Pancreas (tissue), 10 donors: ENCODE measurements at regions not wholly inside any gene's neighbourhood (a gene's known extent, or its start where the extent isn't known, plus 50 kb on each side); places are given as distances from the start of the nearest gene placed in this dataset.

Experiments used
- ATAC-seq, 4 donors: fragments of 200-7000 bp; cut with Tn5 transposase; one replicate each; pipeline versions ENCODE4 v1.8.0 to v1.9.1; 2020; ENCODE audit warnings: mild to moderate bottlenecking in 4 of 4, moderate library complexity in 4 of 4
- DNase-seq, 6 donors: peaks; one replicate each; pipeline ENCODE4 v3.0.0-alpha.2; 2020
- FAIRE-seq: peaks from 2 replicates; lab custom pipeline; 2012; peaks lifted over from hg19 to GRCh38; lab: Jason Lieb, UNC
- H3K27ac ChIP-seq, 4 donors: fragments of 200-600 bp; sonication (generic); 1 replicate in 3 of 4; 2 replicates in 1 of 4; pipeline versions ENCODE4 v1.5.0 to v1.8.0; 2020
- H3K27me3 ChIP-seq, 4 donors: fragments of 200-600 bp; one replicate each; pipeline ENCODE4 v1.8.0; 2021
- H3K36me3 ChIP-seq, 3 donors: fragments of 200-600 bp; sonication (generic) in 1 of 3; one replicate each; pipeline versions ENCODE4 v1.5.0 to v1.8.0; 2020 to 2021
- H3K4me1 ChIP-seq, 3 donors: fragments of 200-600 bp; one replicate each; pipeline ENCODE4 v1.8.0; 2021
- H3K4me3 ChIP-seq, 4 donors: fragments of 200-600 bp; sonication (generic) in 2 of 4; one replicate each; pipeline versions ENCODE4 v1.5.0 to v1.8.0; 2020 to 2021
- H3K9me3 ChIP-seq, 4 donors: fragments of 200-600 bp; one replicate each; pipeline ENCODE4 v1.8.0; 2021
- CTCF ChIP-seq, 4 donors: fragments of 200-600 bp; sonication (generic) in 3 of 4; IDR thresholded peaks; one replicate each; pipeline versions ENCODE4 v1.5.0 to v1.8.0; 2021; ENCODE audit warnings: antibody characterized with exemption in 4 of 4
- WGBS, 2 donors: extraction: QIAGEN DNeasy Blood & Tissue Kit; methylation state at CpG; one replicate each; pipeline ENCODE4 v1.1.7; 2013; 5-methylcytosine and 5-hydroxymethylcytosine counted together
- intact Hi-C, 3 donors: fragments of 100-400 bp; cut with DNase I; formaldehyde crosslinking; loops; one replicate each; pipeline versions ENCODE4 v1.11.1 to v1.14.2; 2022
- donor health status: healthy with polysubstance abuse.
- donor health status: DM: no; HTN: no; CAD: no; lungs with moderate emphysema.
- donor health status: DM: no; HTN: no; CAD: no.
- donor health status: control.
- donor health status: control.
- donor health status: Bipolar disorder and iron deficiency.
- donor health status: DM: yes; HTN: yes; CAD: no.
- donor health status: DM: no; HTN: no; CAD: no.
- donor health status: DM: no; HTN: no; CAD: no.
- donor health status: DM: yes; HTN: yes; CAD: no.

DNA sequence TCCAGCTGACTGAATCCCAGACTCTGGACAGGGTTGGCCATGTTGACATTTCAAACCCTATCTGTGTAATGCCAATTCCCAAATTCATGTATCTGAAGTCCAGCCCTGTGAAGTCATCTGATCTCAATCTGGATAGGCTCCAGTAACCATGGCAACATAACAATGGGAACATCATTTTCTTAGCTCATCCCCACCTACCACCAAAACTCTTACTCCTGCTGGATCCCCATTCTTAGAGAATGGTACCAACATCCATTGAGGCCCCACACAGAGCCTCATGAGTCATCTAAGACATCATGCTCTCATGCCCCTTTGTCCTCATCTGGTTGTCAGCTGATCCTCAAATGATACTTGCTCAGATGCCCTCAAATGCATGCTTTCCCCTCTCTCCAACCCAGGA lies 58.9 kb upstream of the TEX51 start:
- no peak overlapping the region for H3K27ac ChIP-seq
- H3K27me3 ChIP-seq, result no peaks in the 10 kb centered on the region
- FAIRE-seq (no peak), DNase-seq (no peak), ATAC-seq (no peak)
- H3K36me3 ChIP-seq, result no peaks in the 10 kb centered on the region
- TF ChIP-seq CTCF (IDR thresholded peaks at IDR 0.05), result no peak
- H3K9me3 ChIP-seq, result no peaks in the 10 kb centered on the region
- no peaks in the 10 kb centered on the region for H3K4me1 ChIP-seq
- H3K4me3 ChIP-seq, result no peak overlapping the region
- intact Hi-C loops, result no loop called here

- intact Hi-C loops, result no loop called here
- no peak for TF ChIP-seq CTCF (IDR thresholded peaks at IDR 0.05)
- Histone ChIP-seq H3K4me1 (no peaks in the 10 kb centered on the region), H3K36me3 (no peaks in the 10 kb centered on the region), H3K9me3 (no peaks in the 10 kb centered on the region), H3K4me3 (no peak overlapping the region), H3K27me3 (no peaks in the 10 kb centered on the region), H3K27ac (no peak overlapping the region)
- FAIRE-seq (no peak), ATAC-seq (no peak), DNase-seq (no peak)
- 33 to 38% methylated on average over 1 of the region's 1 CpG for WGBS, 2 donors
These were observed 55.6 kb upstream of the TEX51 start for GRCh38 chr2:126843081-126843480.

- no peaks in the 10 kb centered on the region for H3K9me3 ChIP-seq
- intact Hi-C loops, result no loop called here
- H3K4me1 ChIP-seq, result no peaks in the 10 kb centered on the region
- DNase-seq, result no peak
- TF ChIP-seq CTCF (IDR thresholded peaks at IDR 0.05), result no peak
- no peaks in the 10 kb centered on the region for H3K36me3 ChIP-seq
- FAIRE-seq, result no peak
- 88 to 93% methylated on average over 4 of the region's 4 CpGs for WGBS, 2 donors
- H3K4me3 ChIP-seq, result no peak overlapping the region
- no peak for ATAC-seq
- no peak overlapping the region for H3K27ac ChIP-seq
- no peaks in the 10 kb centered on the region for H3K27me3 ChIP-seq
These were observed 52.4 kb upstream of the TEX51 start for GRCh38 chr2:126846241-126846640.
